HG02852 (cell line): ENCODE measurements at regions not wholly inside any gene's neighbourhood (a gene's known extent, or its start where the extent isn't known, plus 50 kb on each side); places are given as distances from the start of the nearest gene placed in this dataset.

Experiments
- ATAC-seq: cut with Tn5 transposase; IDR thresholded peaks from one replicate; pipeline ENCODE4 v1.9.1; 2021; ENCODE audit warnings: mild to moderate bottlenecking, moderate library complexity; ENCODE audit not compliant: unreplicated experiment

- ATAC-seq, result no peak
These were observed 88.9 kb upstream of the ARHGAP29 start for GRCh38 chr1:94326329-94326728.

- ATAC-seq, result no peak
These were observed 88.3 kb upstream of the ARHGAP29 start for GRCh38 chr1:94325377-94326302.

- no peak for ATAC-seq
These were observed 86.8 kb upstream of the ARHGAP29 start for GRCh38 chr1:94324178-94324544.

- no peak for ATAC-seq
These were observed 86.2 kb upstream of the ARHGAP29 start for GRCh38 chr1:94323311-94324177.

- ATAC-seq, result no peak
These were observed 85.3 kb upstream of the ARHGAP29 start for GRCh38 chr1:94322696-94323095.

- no peak for ATAC-seq
These were observed 84.3 kb upstream of the ARHGAP29 start for GRCh38 chr1:94321662-94322061.

- no peak for ATAC-seq
These were observed 82.1 kb upstream of the ARHGAP29 start for GRCh38 chr1:94319319-94320102.

GRCh38 chr1:94318505-94319030 lies 81.2 kb upstream of the ARHGAP29 start:
- no peak for ATAC-seq

- no peak for ATAC-seq
These were observed 80.4 kb upstream of the ARHGAP29 start for GRCh38 chr1:94317790-94318188.

GRCh38 chr1:94316836-94317789 lies 79.7 kb upstream of the ARHGAP29 start:
- no peak for ATAC-seq

GRCh38 chr1:94316183-94316582 lies 78.8 kb upstream of the ARHGAP29 start:
- no peak for ATAC-seq

- no peak for ATAC-seq
These were observed 78.2 kb upstream of the ARHGAP29 start for GRCh38 chr1:94315552-94316116.

GRCh38 chr1:94314222-94314858 lies 77.0 kb upstream of the ARHGAP29 start:
- no peak for ATAC-seq

- ATAC-seq, result no peak
These were observed 73.3 kb upstream of the ARHGAP29 start for GRCh38 chr1:94310570-94311270.

GRCh38 chr1:94309829-94310569 lies 72.6 kb upstream of the ARHGAP29 start:
- ATAC-seq, result no peak

GRCh38 chr1:94309216-94309615 lies 71.8 kb upstream of the ARHGAP29 start:
- ATAC-seq, result no peak

GRCh38 chr1:94306521-94306920 lies 69.1 kb upstream of the ARHGAP29 start:
- ATAC-seq, result no peak

- no peak for ATAC-seq
These were observed 68.3 kb upstream of the ARHGAP29 start for GRCh38 chr1:94305704-94306103.
